GM18951 (cell line): ENCODE measurements at regions not wholly inside any gene's neighbourhood (a gene's known extent, or its start where the extent isn't known, plus 50 kb on each side); places are given as distances from the start of the nearest gene placed in this dataset.

ENCODE experiments used
- POLR2A ChIP-seq: IDR thresholded peaks from 4 replicates; pipeline ENCODE4 v1.6.1; 2011; ENCODE audit warnings: mild to moderate bottlenecking; ENCODE audit not compliant: insufficient read length, insufficient read depth; ENCODE audit errors: extremely low read depth
- in situ Hi-C: fragments of 300-500 bp; cut with MboI; formaldehyde crosslinking; loops from one replicate; pipeline ENCODE4 v1.12.0; 2022; ENCODE audit warnings: low sequenced_read_pairs, mixed read lengths, inconsistent platforms; ENCODE audit not compliant: unreplicated experiment

DNA sequence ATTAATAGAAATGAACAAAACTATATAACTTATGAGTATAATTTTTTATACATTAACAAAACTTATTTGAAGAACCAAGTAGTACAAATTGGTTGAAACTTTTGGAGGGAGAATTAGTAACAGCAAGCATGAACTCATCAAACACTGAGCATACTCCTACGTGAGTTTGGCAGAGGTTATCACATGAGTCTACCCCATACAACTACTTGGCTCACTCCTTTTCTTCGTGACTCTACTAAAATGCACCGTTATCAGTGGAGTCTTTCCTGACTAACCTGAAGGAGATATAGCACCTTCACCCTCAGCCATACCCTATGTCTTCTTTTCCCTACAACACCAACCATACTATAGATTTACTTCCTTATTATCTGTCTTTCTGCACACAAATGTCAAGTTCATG lies 794.2 kb downstream of the TFAP2A start:
- TF ChIP-seq POLR2A, result no peak
- in situ Hi-C loops, result no loop called here

GRCh38 chr6:9620263-9620662 lies 794.6 kb downstream of the TFAP2A start:
- TF ChIP-seq POLR2A, result no peak
- in situ Hi-C loops, result no loop called here

DNA sequence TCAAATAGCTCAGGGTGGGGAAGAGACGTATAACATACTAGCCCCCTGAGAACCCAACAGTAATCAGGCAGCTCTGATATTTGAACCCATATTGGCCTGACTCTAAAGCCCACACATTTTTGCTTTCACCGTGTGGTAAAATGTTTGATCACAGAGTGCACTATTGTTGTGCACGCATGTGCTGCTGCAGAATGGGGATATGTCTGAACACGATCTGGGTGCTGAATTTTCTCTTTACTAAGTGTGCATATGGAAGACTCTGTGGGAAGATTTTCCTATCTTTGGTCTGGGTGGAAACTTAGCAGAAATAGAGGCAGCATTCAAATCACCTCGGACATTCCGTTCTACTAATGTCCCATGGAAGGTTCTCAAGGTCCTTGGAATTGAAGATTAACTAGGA lies 800.1 kb downstream of the TFAP2A start:
- in situ Hi-C loops, result no loop called here
- TF ChIP-seq POLR2A, result no peak

- TF ChIP-seq POLR2A, result no peak
- in situ Hi-C loops, result no loop called here
Measured at GRCh38 chr6:9612489-9612888, 802.4 kb downstream of the TFAP2A start.

DNA sequence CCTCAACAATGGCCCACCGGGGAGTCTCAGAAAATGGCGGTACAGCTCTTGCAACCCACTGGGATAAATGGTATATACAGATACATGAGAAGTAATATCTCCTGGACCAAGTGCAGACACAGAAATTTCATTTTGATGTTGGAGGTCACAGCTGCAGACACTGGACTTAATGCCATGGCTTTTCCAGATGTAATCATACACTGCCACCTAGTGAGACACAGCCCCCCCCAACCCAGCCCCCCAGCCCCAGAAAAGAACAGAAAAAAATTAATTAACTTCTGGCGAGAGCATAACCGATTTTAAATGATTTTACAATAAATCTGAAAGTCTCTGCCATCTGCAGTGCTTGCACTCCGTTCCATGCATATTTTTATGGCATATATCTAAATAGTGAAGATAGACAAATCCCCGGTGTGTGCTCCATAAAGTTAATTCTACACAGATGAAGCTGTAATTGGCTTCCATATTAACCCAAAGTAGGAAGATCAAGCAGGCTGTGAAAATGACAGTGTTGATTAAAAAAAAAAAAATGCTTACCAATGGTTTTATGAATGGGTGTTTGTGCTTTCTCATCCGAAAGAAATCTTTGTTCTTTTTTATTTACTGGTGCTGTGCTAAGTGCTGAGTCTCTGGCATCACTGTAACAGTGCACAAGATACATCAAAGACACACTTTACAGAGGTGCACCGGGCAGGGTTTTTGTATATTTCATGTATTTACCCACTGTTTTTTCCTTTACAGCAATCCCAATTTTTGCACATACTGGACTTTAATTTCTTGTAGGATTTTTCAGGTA lies 804.1 kb downstream of the TFAP2A start:
- TF ChIP-seq POLR2A, result no peak
- in situ Hi-C loops, result no loop called here

GRCh38 chr6:9606435-9607134 lies 808.3 kb downstream of the TFAP2A start:
- in situ Hi-C loops, result no loop called here
- TF ChIP-seq POLR2A, result no peak

DNA sequence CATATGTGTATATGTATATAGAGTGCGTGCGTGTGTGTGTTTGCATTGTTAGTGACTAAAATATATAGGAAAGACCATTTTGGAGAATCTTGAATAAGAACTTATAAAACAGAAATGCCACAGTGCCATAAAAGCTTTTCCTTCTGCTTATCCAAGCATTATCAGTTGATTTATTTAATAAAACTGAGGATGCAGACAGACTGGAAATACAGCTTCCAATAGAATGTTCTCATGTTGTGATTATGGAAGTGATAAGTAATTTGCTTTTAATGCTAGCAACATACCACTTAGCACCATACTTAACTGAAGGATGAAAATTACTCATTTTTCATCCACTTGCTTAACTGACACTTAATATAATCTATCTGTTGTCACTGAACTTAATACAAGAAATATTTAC lies 820.1 kb downstream of the TFAP2A start:
- no peak for TF ChIP-seq POLR2A
- in situ Hi-C loops, result no loop called here

DNA sequence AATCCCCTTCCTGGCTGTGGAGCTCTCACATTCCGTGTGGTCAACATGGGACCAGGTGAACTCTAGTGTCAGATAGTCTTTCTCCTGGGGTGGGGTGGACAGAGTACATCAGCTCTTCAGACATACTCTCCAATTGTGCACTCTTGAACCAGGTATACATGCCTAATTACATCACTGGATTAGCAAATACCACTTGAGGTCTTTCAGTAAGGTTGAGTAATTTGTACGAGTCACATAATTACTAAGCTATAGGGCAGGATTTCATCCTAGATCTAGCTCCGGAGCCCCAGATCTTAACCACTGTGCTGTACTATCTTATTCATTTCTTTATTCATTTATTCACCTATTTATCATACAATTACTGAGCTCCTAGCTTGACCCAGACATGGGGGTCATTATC lies 821.3 kb downstream of the TFAP2A start:
- no peak for TF ChIP-seq POLR2A
- in situ Hi-C loops, result no loop called here

GRCh38 chr6:9583753-9584352 lies 831.0 kb downstream of the TFAP2A start:
- no peak for TF ChIP-seq POLR2A

DNA sequence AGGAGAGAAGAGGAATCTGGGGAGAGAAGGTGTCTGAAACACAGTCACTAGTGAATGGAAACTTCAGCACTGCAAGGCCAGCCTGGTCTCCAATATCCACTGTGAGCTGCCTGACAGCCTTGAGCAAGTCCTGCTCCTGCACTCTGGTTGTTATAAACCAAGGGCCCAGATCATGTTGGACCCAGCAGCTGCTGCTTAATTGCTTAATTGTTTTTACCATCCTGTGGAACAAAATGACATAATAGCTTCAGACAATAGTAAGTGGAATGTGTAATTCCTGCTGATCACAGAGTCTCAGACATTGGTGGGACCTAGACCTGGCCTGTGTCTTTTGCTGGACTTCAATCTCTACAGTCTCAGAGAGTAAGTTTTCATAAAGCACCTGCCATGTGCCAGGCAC lies 833.7 kb downstream of the TFAP2A start:
- in situ Hi-C loops, result no loop called here
- TF ChIP-seq POLR2A, result no peak

More at GRCh38 chr6:9583753-9584352, 831.0 kb downstream of the TFAP2A start:
- in situ Hi-C loops, result no loop called here

DNA sequence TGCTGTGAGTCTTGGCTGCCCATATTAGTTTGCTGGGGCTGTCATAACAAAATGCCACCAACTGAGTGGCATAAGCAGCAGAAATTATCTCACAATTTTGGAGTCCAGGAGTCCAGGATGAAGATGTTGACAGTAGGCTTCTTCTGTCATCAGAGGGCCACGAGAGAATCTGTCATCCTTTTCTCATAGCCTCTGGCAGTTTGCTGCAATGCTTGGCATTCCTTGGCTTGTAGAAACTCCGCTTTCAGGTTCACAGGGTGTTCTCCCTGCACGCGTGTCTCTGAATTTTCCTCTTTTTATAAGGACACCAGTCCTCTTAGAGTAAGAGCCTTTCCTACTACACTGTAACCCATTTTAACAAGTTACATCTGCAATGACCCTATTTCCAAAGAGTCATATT lies 838.4 kb downstream of the TFAP2A start:
- no peak for TF ChIP-seq POLR2A
- in situ Hi-C loops, result no loop called here

DNA sequence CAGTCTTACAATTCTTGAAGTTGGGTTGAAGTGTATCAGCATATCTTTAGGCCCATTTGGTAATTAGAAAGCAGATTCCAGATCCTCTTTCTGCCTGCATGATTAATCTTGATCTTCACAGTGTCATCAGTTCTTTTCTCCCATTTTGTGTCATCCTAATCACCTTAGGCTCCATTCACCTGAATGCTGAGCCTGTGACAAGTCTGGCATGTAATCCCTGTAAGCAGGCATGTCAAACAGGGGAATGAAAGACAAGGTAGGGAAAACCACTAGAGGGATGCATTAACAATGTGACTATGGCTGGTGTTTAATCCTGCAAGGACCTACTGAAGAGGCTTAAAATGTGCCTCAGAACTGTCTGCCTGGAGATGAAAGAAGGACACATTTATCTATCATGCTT lies 848.8 kb downstream of the TFAP2A start:
- TF ChIP-seq POLR2A, result no peak
- in situ Hi-C loops, result no loop called here

GRCh38 chr6:9564021-9564420 lies 850.9 kb downstream of the TFAP2A start:
- in situ Hi-C loops, result no loop called here
- no peak for TF ChIP-seq POLR2A

DNA sequence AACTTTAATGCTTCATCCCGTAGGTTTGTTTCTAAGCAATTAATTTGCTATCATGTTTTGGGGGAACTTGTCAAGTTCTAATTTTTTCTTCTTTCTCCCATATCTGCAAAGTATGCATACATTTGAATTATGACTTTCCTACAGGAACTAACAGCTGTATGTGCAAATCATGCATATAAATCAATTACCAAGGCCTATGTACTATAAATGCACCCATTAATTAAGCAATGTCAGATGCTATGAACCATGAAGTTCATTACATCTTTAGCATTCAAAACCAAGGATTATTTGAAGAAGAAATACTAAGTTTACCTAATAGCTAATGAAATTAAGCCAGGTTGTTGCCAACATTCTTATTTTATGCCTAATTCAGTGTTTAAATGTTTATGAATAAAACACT lies 851.3 kb downstream of the TFAP2A start:
- no peak for TF ChIP-seq POLR2A
- in situ Hi-C loops, result no loop called here
